HPDE6-E6E7 (cell line): ENCODE measurements at regions not wholly inside any gene's neighbourhood (a gene's known extent, or its start where the extent isn't known, plus 50 kb on each side); places are given as distances from the start of the nearest gene placed in this dataset.
A peak's percentile ranks its signal among the peaks of the same experiment; 100 is the strongest.
"Not testable (repeated sequence)": the region's sequence is repeated elsewhere in the genome, so short reads cannot be mapped to it uniquely, and the experiment has no call there.

Source experiments
- DNase-seq: peaks from one replicate; pipeline ENCODE4 v3.0.0; 2011; ENCODE audit warnings: missing footprints; ENCODE audit errors: extremely low spot score

GRCh38 chr5:106699796-106700195, 970.9 kb downstream of the EFNA5 start:
- no peak for DNase-seq

GRCh38 chr5:106699198-106699597, 971.5 kb downstream of the EFNA5 start:
- no peak for DNase-seq

GRCh38 chr5:106698169-106698568, 972.6 kb downstream of the EFNA5 start:
- no peak for DNase-seq

GRCh38 chr5:106691701-106692100, 979.0 kb downstream of the EFNA5 start:
- no peak for DNase-seq

- DNase-seq, result no peak
Observed at GRCh38 chr5:106690585-106690984, 980.2 kb downstream of the EFNA5 start.

- DNase-seq, result peak; percentile 4
Observed at GRCh38 chr5:106680330-106680729, 990.4 kb downstream of the EFNA5 start.

GRCh38 chr5:106677057-106677456, 993.7 kb downstream of the EFNA5 start:
- no peak for DNase-seq

- no peak for DNase-seq
Observed at GRCh38 chr5:106675687-106676086, 995.0 kb downstream of the EFNA5 start.

GRCh38 chr5:106673941-106674340, 996.8 kb downstream of the EFNA5 start:
- no peak for DNase-seq

- DNase-seq, result no peak
Observed at GRCh38 chr5:106661866-106662265, 1008.9 kb downstream of the EFNA5 start.

- DNase-seq, result no peak
Observed at GRCh38 chr5:106660681-106661080, 1010.1 kb downstream of the EFNA5 start.

- DNase-seq, result peak; percentile 17
Observed at GRCh38 chr5:106658150-106658549, 1012.6 kb downstream of the EFNA5 start.

- no peak for DNase-seq
Observed at GRCh38 chr5:106656821-106657220, 1013.9 kb downstream of the EFNA5 start.

- DNase-seq, result no peak
Observed at GRCh38 chr5:106649031-106649430, 1021.7 kb downstream of the EFNA5 start.

GRCh38 chr5:106648401-106648800, 1022.3 kb downstream of the EFNA5 start:
- no peak for DNase-seq

GRCh38 chr5:106646106-106646505, 1024.6 kb downstream of the EFNA5 start:
- DNase-seq, result no peak

- no peak for DNase-seq
Observed at GRCh38 chr5:106640511-106640910, 1030.2 kb downstream of the EFNA5 start.

GRCh38 chr5:106639488-106639887, 1031.2 kb downstream of the EFNA5 start:
- DNase-seq, result no peak

GRCh38 chr5:106637275-106637674, 1033.5 kb downstream of the EFNA5 start:
- no peak for DNase-seq

GRCh38 chr5:106634375-106634774, 1036.4 kb downstream of the EFNA5 start:
- no peak for DNase-seq

GRCh38 chr5:106633825-106634224, 1036.9 kb downstream of the EFNA5 start:
- no peak for DNase-seq

GRCh38 chr5:106628456-106628855, 1042.3 kb downstream of the EFNA5 start:
- not testable (repeated sequence) for DNase-seq

GRCh38 chr5:106610041-106610440, 1060.7 kb downstream of the EFNA5 start:
- no peak for DNase-seq

GRCh38 chr5:106601620-106602019, 1069.1 kb downstream of the EFNA5 start:
- DNase-seq, result no peak

GRCh38 chr5:106600803-106601202, 1069.9 kb downstream of the EFNA5 start:
- DNase-seq, result no peak
